ENCODE measurements at regions not wholly inside any gene's neighbourhood (a gene's known extent, or its start where the extent isn't known, plus 50 kb on each side); places are given as distances from the start of the nearest gene placed in this dataset.

DNA sequence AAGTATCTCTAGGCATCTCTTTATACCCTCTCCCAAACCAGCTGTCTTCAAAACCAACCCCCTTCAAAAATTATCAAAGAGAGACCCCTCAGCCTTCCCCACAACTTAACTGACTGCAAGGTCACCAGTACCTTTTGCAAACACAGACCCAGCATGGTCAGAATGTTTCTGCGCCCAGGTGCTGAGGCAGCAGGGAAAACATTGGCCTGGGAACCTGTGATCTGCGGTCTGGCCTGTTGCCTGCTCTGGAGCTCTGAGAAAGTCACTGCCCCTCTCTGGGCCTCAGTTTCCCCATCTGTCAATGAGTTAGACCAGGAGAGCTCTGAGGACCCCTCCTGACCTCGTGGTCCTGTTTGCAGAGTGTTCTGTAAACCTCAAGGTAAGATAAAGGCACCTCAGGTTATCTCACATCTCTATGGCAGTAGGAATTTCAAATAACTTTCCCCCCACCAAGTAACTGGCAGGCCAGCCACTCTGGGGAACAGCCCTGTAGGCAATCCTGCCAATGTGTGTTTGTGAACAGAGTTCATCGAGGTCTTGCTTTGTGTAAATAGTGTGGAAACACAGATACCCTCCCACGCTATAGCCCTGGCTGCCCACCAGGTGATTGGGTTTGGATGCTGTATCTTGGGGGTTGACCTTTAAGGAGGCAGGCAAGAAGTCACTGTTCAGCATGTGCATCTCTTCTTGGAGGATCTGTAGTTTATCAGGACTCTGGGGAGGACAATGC lies 50.0 kb upstream of the SMAD6 start:
- TF ChIP-seq CTCF (IDR thresholded peaks at IDR 0.05) = no peak
- TF ChIP-seq ZFX (IDR thresholded peaks at IDR 0.05; ENCODE audit: borderline replicate concordance) = no peak

Measured in 22Rv1 (cell line).